Gastrocnemius medialis (tissue), 4 donors: ENCODE measurements at regions not wholly inside any gene's neighbourhood (a gene's known extent, or its start where the extent isn't known, plus 50 kb on each side); places are given as distances from the start of the nearest gene placed in this dataset.

Source experiments
- ATAC-seq, 2 donors: fragments of 150-250 bp; one replicate each; pipeline ENCODE4 v1.9.1; 2016
- DNase-seq, 2 donors: peaks; one replicate each; pipeline ENCODE4 v3.0.0-alpha.2; 2019
- H3K27ac ChIP-seq, 4 donors: fragments of 200-600 bp; sonication (generic); 1 replicate in 1 of 4; 2 replicates in 3 of 4; pipeline ENCODE4 v1.5.1; 2016 to 2018; ENCODE audit warnings: mild to moderate bottlenecking in 2 of 4, moderate library complexity in 1 of 4
- H3K27me3 ChIP-seq, 3 donors: fragments of 200-600 bp; sonication (generic) in 2 of 3; 1 replicate in 1 of 3; 2 replicates in 2 of 3; pipeline versions ENCODE4 v1.5.1 to v1.6.0; 2016 to 2019; ENCODE audit warnings: mild to moderate bottlenecking in 1 of 3, moderate library complexity in 1 of 3
- H3K36me3 ChIP-seq, 2 donors: fragments of 200-600 bp; sonication (generic) in 1 of 2; one replicate each; pipeline ENCODE4 v1.5.1; 2017 to 2018
- H3K4me1 ChIP-seq, 2 donors: fragments of 200-600 bp; sonication (generic) in 1 of 2; one replicate each; pipeline ENCODE4 v1.5.1; 2016 to 2017; ENCODE audit warnings: mild to moderate bottlenecking in 2 of 2
- H3K4me3 ChIP-seq, 4 donors: fragments of 200-600 bp; sonication (generic) in 3 of 4; 1 replicate in 1 of 4; 2 replicates in 3 of 4; pipeline ENCODE4 v1.5.1; 2016 to 2019; ENCODE audit warnings: mild to moderate bottlenecking in 2 of 4
- H3K9me3 ChIP-seq, 3 donors: fragments of 200-600 bp; sonication (generic) in 2 of 3; 1 replicate in 1 of 3; 2 replicates in 2 of 3; pipeline ENCODE4 v1.5.1; 2016 to 2019
- CTCF ChIP-seq, 5 experiments: fragments of 450-650 bp in 3 of 5; fragments of 200-600 bp in 2 of 5; sonication (generic) in 2 of 5; IDR thresholded peaks in 4 of 5; conservative IDR thresholded peaks in 1 of 5; 1 replicate in 4 of 5; 2 replicates in 1 of 5; pipeline ENCODE4 v1.5.1; 2016 to 2019; ENCODE audit warnings: antibody characterized with exemption in 5 of 5, mild to moderate bottlenecking in 3 of 5, moderate library complexity in 3 of 5
- POLR2A ChIP-seq, 2 donors: fragments of 450-650 bp; IDR thresholded peaks; one replicate each; pipeline ENCODE4 v1.6.1; 2017; ENCODE audit warnings: antibody characterized with exemption in 2 of 2, mild to moderate bottlenecking in 2 of 2, moderate library complexity in 2 of 2
- in situ Hi-C, 4 donors: fragments of 200-750 bp; cut with MboI; loops; one replicate each; pipeline versions ENCODE4 v1.15.0 to v1.8.0; 2017; ENCODE audit warnings: low sequenced_read_pairs in 4 of 4
- intact Hi-C: fragments of 100-400 bp; cut with DNase I; formaldehyde crosslinking; loops from one replicate; pipeline ENCODE4 v1.15.1; 2023; ENCODE audit warnings: low total_unique reads

GRCh38 chr12:63313139-63313538 is 162.1 kb upstream of the AVPR1A start:
- no peak for DNase-seq
- ATAC-seq, result no peak
- Histone ChIP-seq H3K27me3 (no peaks in the 10 kb centered on the region), H3K9me3 (no peaks in the 10 kb centered on the region), H3K36me3 (no peaks in the 10 kb centered on the region), H3K4me1 (no peaks in the 10 kb centered on the region), H3K27ac (no peak overlapping the region), H3K4me3 (no peak overlapping the region)
- intact Hi-C loops, result no loop called here
- TF ChIP-seq POLR2A (IDR thresholded peaks at IDR 0.05) (no peak), CTCF (IDR thresholded peaks at IDR 0.05 in 4 of 5, conservative IDR thresholded peaks at IDR 0.05 in 1 of 5) (no peak)
- in situ Hi-C loops, result no loop called here

DNA sequence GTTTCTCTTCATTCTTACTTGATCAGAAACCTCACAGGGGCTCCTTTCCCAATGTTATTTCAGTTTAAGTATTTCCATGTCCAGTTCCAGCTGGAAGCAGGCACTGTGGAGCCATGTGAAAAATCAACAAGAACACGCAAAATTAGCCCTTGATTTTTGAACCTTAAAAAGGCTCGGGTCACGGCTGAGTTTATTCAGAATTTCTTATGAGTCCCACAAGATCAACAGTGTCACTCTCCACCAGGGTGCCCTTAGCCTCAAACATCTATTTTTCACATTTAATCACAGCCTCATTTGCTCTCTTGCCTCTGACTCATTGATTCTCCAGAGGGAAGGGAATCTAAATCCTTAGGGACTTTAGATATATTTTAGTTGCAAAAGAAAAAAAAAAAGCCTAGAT is 157.7 kb upstream of the AVPR1A start:
- no peaks in the 10 kb centered on the region for H3K36me3 ChIP-seq
- DNase-seq, result no peak
- H3K4me1 ChIP-seq, result peaks cover 0 to 2% of the 10 kb centered on the region in 2 donors
- H3K4me3 ChIP-seq, result no peak overlapping the region
- TF ChIP-seq CTCF (IDR thresholded peaks at IDR 0.05 in 4 of 5, conservative IDR thresholded peaks at IDR 0.05 in 1 of 5) (no peak), POLR2A (IDR thresholded peaks at IDR 0.05) (no peak)
- peak in 1 of 2 donors; percentile 36 for ATAC-seq
- in situ Hi-C loops, result no loop called here
- H3K27me3 ChIP-seq, result no peaks in the 10 kb centered on the region
- H3K9me3 ChIP-seq, result no peaks in the 10 kb centered on the region
- intact Hi-C loops, result no loop called here
- peak overlapping the region in 1 of 4 donors; percentile 16 for H3K27ac ChIP-seq

GRCh38 chr12:63307849-63308248 is 156.8 kb upstream of the AVPR1A start:
- DNase-seq, result no peak
- TF ChIP-seq POLR2A (IDR thresholded peaks at IDR 0.05), result no peak
- no peak for TF ChIP-seq CTCF (IDR thresholded peaks at IDR 0.05 in 4 of 5, conservative IDR thresholded peaks at IDR 0.05 in 1 of 5)
- Histone ChIP-seq H3K27me3 (no peaks in the 10 kb centered on the region), H3K4me1 (peaks cover 0 to 2% of the 10 kb centered on the region in 2 donors), H3K27ac (no peak overlapping the region), H3K4me3 (no peak overlapping the region), H3K36me3 (no peaks in the 10 kb centered on the region), H3K9me3 (no peaks in the 10 kb centered on the region)
- ATAC-seq, result no peak
- in situ Hi-C loops (no loop called here), intact Hi-C loops (no loop called here)

- no peaks in the 10 kb centered on the region for H3K27me3 ChIP-seq
- no peaks in the 10 kb centered on the region for H3K9me3 ChIP-seq
- TF ChIP-seq CTCF (IDR thresholded peaks at IDR 0.05 in 4 of 5, conservative IDR thresholded peaks at IDR 0.05 in 1 of 5) (no peak), POLR2A (IDR thresholded peaks at IDR 0.05) (no peak)
- intact Hi-C loops, result no loop called here
- ATAC-seq, result peak in 1 of 2 donors; percentile 45
- no peak for DNase-seq
- H3K4me3 ChIP-seq, result no peak overlapping the region
- H3K36me3 ChIP-seq, result no peaks in the 10 kb centered on the region
- peaks cover 0 to 2% of the 10 kb centered on the region in 2 donors for H3K4me1 ChIP-seq
- peak overlapping the region in 1 of 4 donors; percentile 29 for H3K27ac ChIP-seq
- in situ Hi-C loops, result no loop called here
Observed at GRCh38 chr12:63305901-63306875, 155.2 kb upstream of the AVPR1A start.
